HEK293 (cell line): ENCODE measurements at regions not wholly inside any gene's neighbourhood (a gene's known extent, or its start where the extent isn't known, plus 50 kb on each side); places are given as distances from the start of the nearest gene placed in this dataset.

ENCODE experiments used
- CTCF ChIP-seq: fragments of 450-650 bp; formaldehyde crosslinking; IDR thresholded peaks from 2 replicates; pipeline ENCODE4 v1.5.1; 2016; ENCODE audit warnings: missing biosample characterization, missing genetic modification characterization
- TCF7L2 ChIP-seq: IDR thresholded peaks from 2 replicates; pipeline ENCODE4 v1.6.1; 2011; ENCODE audit warnings: low read depth, mild to moderate bottlenecking, inconsistent platforms, low read length, moderate library complexity, borderline replicate concordance
- ZEB2 ChIP-seq: fragments of 450-650 bp; formaldehyde crosslinking; IDR thresholded peaks from 2 replicates; pipeline ENCODE4 v1.5.1; 2016; ENCODE audit warnings: missing biosample characterization, missing genetic modification characterization
- ZNF121 ChIP-seq: fragments of 450-650 bp; formaldehyde crosslinking; IDR thresholded peaks from 2 replicates; pipeline ENCODE4 v1.5.1; 2016; ENCODE audit warnings: missing biosample characterization, missing genetic modification characterization
- ZNF324 ChIP-seq: fragments of 450-650 bp; formaldehyde crosslinking; IDR thresholded peaks from 2 replicates; pipeline ENCODE4 v1.5.1; 2016; ENCODE audit warnings: missing biosample characterization, missing genetic modification characterization
- ZNF76 ChIP-seq: fragments of 450-650 bp; formaldehyde crosslinking; IDR thresholded peaks from 2 replicates; pipeline ENCODE4; 2016; ENCODE audit warnings: low read depth, missing biosample characterization, missing genetic modification characterization, borderline replicate concordance
- TF ChIP-seq, protein P1 (sequence below): fragments of 450-650 bp; formaldehyde crosslinking; IDR thresholded peaks from 2 replicates; pipeline ENCODE4 v1.5.1; 2016; ENCODE audit warnings: missing biosample characterization, missing genetic modification characterization

GRCh38 chr7:26468625-26469024, 177.0 kb downstream of the SNX10 start:
- TF ChIP-seq TCF7L2: no peak
- TF ChIP-seq, protein P1, sequence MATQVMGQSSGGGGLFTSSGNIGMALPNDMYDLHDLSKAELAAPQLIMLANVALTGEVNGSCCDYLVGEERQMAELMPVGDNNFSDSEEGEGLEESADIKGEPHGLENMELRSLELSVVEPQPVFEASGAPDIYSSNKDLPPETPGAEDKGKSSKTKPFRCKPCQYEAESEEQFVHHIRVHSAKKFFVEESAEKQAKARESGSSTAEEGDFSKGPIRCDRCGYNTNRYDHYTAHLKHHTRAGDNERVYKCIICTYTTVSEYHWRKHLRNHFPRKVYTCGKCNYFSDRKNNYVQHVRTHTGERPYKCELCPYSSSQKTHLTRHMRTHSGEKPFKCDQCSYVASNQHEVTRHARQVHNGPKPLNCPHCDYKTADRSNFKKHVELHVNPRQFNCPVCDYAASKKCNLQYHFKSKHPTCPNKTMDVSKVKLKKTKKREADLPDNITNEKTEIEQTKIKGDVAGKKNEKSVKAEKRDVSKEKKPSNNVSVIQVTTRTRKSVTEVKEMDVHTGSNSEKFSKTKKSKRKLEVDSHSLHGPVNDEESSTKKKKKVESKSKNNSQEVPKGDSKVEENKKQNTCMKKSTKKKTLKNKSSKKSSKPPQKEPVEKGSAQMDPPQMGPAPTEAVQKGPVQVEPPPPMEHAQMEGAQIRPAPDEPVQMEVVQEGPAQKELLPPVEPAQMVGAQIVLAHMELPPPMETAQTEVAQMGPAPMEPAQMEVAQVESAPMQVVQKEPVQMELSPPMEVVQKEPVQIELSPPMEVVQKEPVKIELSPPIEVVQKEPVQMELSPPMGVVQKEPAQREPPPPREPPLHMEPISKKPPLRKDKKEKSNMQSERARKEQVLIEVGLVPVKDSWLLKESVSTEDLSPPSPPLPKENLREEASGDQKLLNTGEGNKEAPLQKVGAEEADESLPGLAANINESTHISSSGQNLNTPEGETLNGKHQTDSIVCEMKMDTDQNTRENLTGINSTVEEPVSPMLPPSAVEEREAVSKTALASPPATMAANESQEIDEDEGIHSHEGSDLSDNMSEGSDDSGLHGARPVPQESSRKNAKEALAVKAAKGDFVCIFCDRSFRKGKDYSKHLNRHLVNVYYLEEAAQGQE (tag by site-specific recombination): no peak
- TF ChIP-seq ZNF121: no peak
- no peak for TF ChIP-seq CTCF (tag by site-specific recombination)
- no peak for TF ChIP-seq ZEB2 (tag by site-specific recombination)
- TF ChIP-seq ZNF76 (tag by site-specific recombination): no peak
- no peak for TF ChIP-seq ZNF324 (tag by site-specific recombination)
